AG04450 (cell line): ENCODE measurements at regions not wholly inside any gene's neighbourhood (a gene's known extent, or its start where the extent isn't known, plus 50 kb on each side); places are given as distances from the start of the nearest gene placed in this dataset.

Source experiments
- CTCF ChIA-PET: fragments of 300-600, 350-600 bp; formaldehyde crosslinking; extraction: SDS; loops from one replicate; lab custom pipeline; 2022; ENCODE audit warnings: antibody characterized with exemption, inconsistent platforms; lab: Charles Lee
- POLR2A ChIA-PET: fragments of 350-600 bp; formaldehyde crosslinking; extraction: SDS; loops from one replicate; lab custom pipeline; 2021; ENCODE audit warnings: antibody characterized with exemption, inconsistent platforms; lab: Yijun Ruan, JAX
- DNase-seq: peaks from one replicate; pipeline ENCODE4 v3.0.0-alpha.2; 2011; ENCODE audit warnings: low read depth, low spot score
- H3K27ac ChIP-seq: one replicate; pipeline ENCODE4 v1.5.1; 2012; ENCODE audit warnings: low read depth, low read length, control low read depth
- H3K27me3 ChIP-seq: one replicate; pipeline ENCODE4 v1.6.0; 2012; ENCODE audit warnings: low read length; ENCODE audit not compliant: control insufficient read depth, insufficient read depth
- H3K4me3 ChIP-seq: 2 replicates; pipeline ENCODE4 v1.5.1; 2011; ENCODE audit warnings: mild to moderate bottlenecking, low read depth, low read length, control low read depth
- H3K9me3 ChIP-seq: 2 replicates; pipeline ENCODE4 v1.5.1; 2012; ENCODE audit warnings: low read length; ENCODE audit not compliant: control insufficient read depth, insufficient read depth
- CTCF ChIP-seq: IDR thresholded peaks from 2 replicates; pipeline ENCODE4 v1.5.1; 2011; ENCODE audit warnings: low read depth, low read length, control low read depth, inconsistent platforms

DNA sequence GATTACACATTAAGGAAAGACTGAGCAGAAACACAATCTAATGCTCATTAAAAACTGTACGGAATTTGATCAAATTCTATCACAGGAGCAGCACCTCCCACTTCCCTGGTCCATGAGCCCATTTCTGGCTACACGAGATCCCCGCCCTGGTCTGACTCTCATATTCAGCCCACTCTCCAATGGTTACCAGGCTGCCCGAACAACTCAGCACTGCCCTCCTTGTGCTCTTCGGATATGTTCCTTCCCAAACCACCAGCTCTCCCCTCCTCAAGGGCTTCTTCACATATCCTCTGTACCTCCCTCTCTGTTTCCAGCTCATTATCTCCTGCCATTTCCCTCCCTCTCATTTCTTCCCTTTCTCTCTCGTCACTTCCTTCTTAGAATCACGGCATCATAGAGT is 180.5 kb downstream of the RSL24D1 start:
- TF ChIP-seq CTCF = no peak
- DNase-seq = no peak
- H3K27me3 ChIP-seq = no peaks in the 10 kb centered on the region
- CTCF ChIA-PET = no interaction called here
- no peak overlapping the region for H3K4me3 ChIP-seq
- POLR2A ChIA-PET = no interaction called here
- no peaks in the 10 kb centered on the region; the same call in 1 of the 2 replicates for H3K9me3 ChIP-seq
- H3K27ac ChIP-seq = no peak overlapping the region

GRCh38 chr15:55015093-55015445 is 181.7 kb downstream of the RSL24D1 start:
- TF ChIP-seq CTCF = no peak
- CTCF ChIA-PET = no interaction called here
- Histone ChIP-seq H3K9me3 (no peaks in the 10 kb centered on the region; the same call in 1 of the 2 replicates), H3K4me3 (no peak overlapping the region), H3K27ac (no peak overlapping the region), H3K27me3 (no peaks in the 10 kb centered on the region)
- POLR2A ChIA-PET = no interaction called here
- DNase-seq = no peak

- no peak overlapping the region for H3K4me3 ChIP-seq
- ChIA-PET POLR2A (no interaction called here), CTCF (no interaction called here)
- no peak for DNase-seq
- no peaks in the 10 kb centered on the region; the same call in 1 of the 2 replicates for H3K9me3 ChIP-seq
- no peak for TF ChIP-seq CTCF
- H3K27ac ChIP-seq = no peak overlapping the region
- H3K27me3 ChIP-seq = no peaks in the 10 kb centered on the region
Observed at GRCh38 chr15:55014391-55015092, 182.2 kb downstream of the RSL24D1 start.

DNA sequence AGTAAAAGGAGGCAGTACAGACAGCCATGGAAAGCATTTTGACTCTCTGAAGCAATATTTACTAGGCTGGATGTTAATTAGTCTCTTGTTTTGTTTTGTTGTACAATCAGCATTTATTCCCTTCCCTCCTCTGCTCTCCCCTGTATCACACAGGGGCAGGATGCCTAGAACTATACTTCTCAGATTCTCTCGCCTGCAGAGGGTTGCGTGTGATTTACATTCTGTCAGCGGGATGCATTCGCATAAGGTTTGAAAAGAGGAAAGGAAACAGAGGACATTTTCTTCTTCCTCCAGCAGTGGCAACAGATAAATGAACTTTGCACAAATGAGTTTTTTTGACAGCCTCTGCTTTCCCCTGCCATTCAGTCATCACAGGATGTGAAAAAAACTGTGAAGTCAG is 188.3 kb downstream of the RSL24D1 start:
- TF ChIP-seq CTCF = no peak
- Histone ChIP-seq H3K27me3 (no peaks in the 10 kb centered on the region), H3K27ac (no peak overlapping the region), H3K4me3 (no peak overlapping the region), H3K9me3 (no peaks in the 10 kb centered on the region; the same call in 1 of the 2 replicates)
- DNase-seq = no peak
- ChIA-PET POLR2A (no interaction called here), CTCF (no interaction called here)

GRCh38 chr15:55007561-55007960 is 189.2 kb downstream of the RSL24D1 start:
- no peak overlapping the region for H3K4me3 ChIP-seq
- ChIA-PET CTCF (no interaction called here), POLR2A (no interaction called here)
- no peaks in the 10 kb centered on the region for H3K27me3 ChIP-seq
- H3K27ac ChIP-seq = no peak overlapping the region
- no peak for TF ChIP-seq CTCF
- H3K9me3 ChIP-seq = no peaks in the 10 kb centered on the region; the same call in 1 of the 2 replicates
- DNase-seq = no peak
